SK-N-SH (cell line): ENCODE measurements at regions not wholly inside any gene's neighbourhood (a gene's known extent, or its start where the extent isn't known, plus 50 kb on each side); places are given as distances from the start of the nearest gene placed in this dataset.

Experiments used
- CTCF ChIA-PET: fragments of 300-600, 350-600 bp; formaldehyde crosslinking; extraction: SDS; loops from one replicate; lab custom pipeline; 2021; lab: Yijun Ruan, JAX
- POLR2A ChIA-PET: fragments of 350-600 bp; sonication (Branson Sonifier 250); formaldehyde crosslinking; extraction: SDS; loops from one replicate; lab custom pipeline; 2020; ENCODE audit warnings: antibody characterized with exemption, inconsistent platforms; lab: Yijun Ruan, JAX
- DNase-seq: peaks from one replicate; pipeline ENCODE4 v3.0.0; 2012
- H2AFZ ChIP-seq: fragments of 200-600 bp; sonication (generic); 2 replicates; pipeline ENCODE4 v1.8.1; 2016; ENCODE audit warnings: antibody characterized with exemption, mild to moderate bottlenecking, low read depth
- H3F3A ChIP-seq: fragments of 200-600 bp; sonication (generic); replicated peaks from 2 replicates; pipeline ENCODE3; 2016; ENCODE audit warnings: antibody characterized with exemption, mild to moderate bottlenecking; ENCODE audit not compliant: insufficient read depth
- H3K27ac ChIP-seq, 2 experiments: fragments of 200-500 bp in 1 of 2; fragments of 200-600 bp in 1 of 2; sonication (Bioruptor generic) in 1 of 2; sonication (generic), shearing (Covaris generic) in 1 of 2; 2 replicates each; pipeline versions ENCODE4 v1.5.1 to v1.6.1; 2014 to 2016; ENCODE audit warnings: low read depth in 2 of 2, inconsistent platforms in 1 of 2, low read length in 1 of 2, mild to moderate bottlenecking in 1 of 2, mixed read lengths in 1 of 2
- H3K27me3 ChIP-seq: fragments of 200-600 bp; sonication (generic), shearing (Covaris generic); 2 replicates; pipeline ENCODE4 v1.6.1; 2016; ENCODE audit warnings: mixed run types; ENCODE audit not compliant: insufficient read depth
- H3K36me3 ChIP-seq, 2 experiments: fragments of 200-500 bp in 1 of 2; fragments of 200-600 bp in 1 of 2; sonication (Bioruptor generic) in 1 of 2; sonication (generic) in 1 of 2; replicated peaks in 1 of 2; 2 replicates each; pipeline versions ENCODE3 to v1.5.1; 2014 to 2016; ENCODE audit warnings: low read length in 1 of 2, mild to moderate bottlenecking in 1 of 2; ENCODE audit not compliant: insufficient read depth in 2 of 2, control insufficient read depth in 1 of 2
- H3K4me1 ChIP-seq, 2 experiments: fragments of 200-500 bp in 1 of 2; fragments of 200-600 bp in 1 of 2; sonication (Bioruptor generic) in 1 of 2; sonication (generic), shearing (Covaris generic) in 1 of 2; 2 replicates each; pipeline versions ENCODE4 v1.5.1 to v1.6.1; 2014 to 2016; ENCODE audit warnings: low read depth in 1 of 2, low read length in 1 of 2, mixed run types in 1 of 2; ENCODE audit not compliant: insufficient read depth in 2 of 2, control insufficient read depth in 1 of 2
- H3K4me2 ChIP-seq: fragments of 200-600 bp; sonication (generic), shearing (Covaris generic); 2 replicates; pipeline ENCODE4 v1.6.1; 2017; ENCODE audit warnings: mixed run types
- H3K4me3 ChIP-seq, 2 experiments: fragments of 200-500 bp in 1 of 2; fragments of 200-600 bp in 1 of 2; sonication (Bioruptor generic) in 1 of 2; sonication (generic), shearing (Covaris generic) in 1 of 2; 2 replicates each; pipeline versions ENCODE4 v1.5.1 to v1.8.1; 2014 to 2016; ENCODE audit warnings: low read depth in 2 of 2, inconsistent platforms in 1 of 2, low read length in 1 of 2, mild to moderate bottlenecking in 1 of 2, mixed read lengths in 1 of 2, moderate library complexity in 1 of 2
- H3K79me2 ChIP-seq: fragments of 200-600 bp; sonication (generic); 2 replicates; pipeline ENCODE4 v1.8.1; 2017; ENCODE audit warnings: mild to moderate bottlenecking; ENCODE audit not compliant: insufficient read depth
- H3K9ac ChIP-seq: fragments of 200-600 bp; sonication (generic); 2 replicates; pipeline ENCODE4 v1.6.1; 2017; ENCODE audit warnings: mixed run types
- H3K9me2 ChIP-seq: fragments of 200-600 bp; sonication (generic); 2 replicates; pipeline ENCODE4 v1.6.1; 2017; ENCODE audit warnings: mixed run types
- H3K9me3 ChIP-seq: fragments of 200-600 bp; sonication (generic); 2 replicates; pipeline ENCODE4 v1.6.1; 2017; ENCODE audit warnings: mixed run types, mild to moderate bottlenecking, moderate library complexity
- H4K20me1 ChIP-seq: fragments of 200-600 bp; sonication (generic); 2 replicates; pipeline ENCODE4 v1.6.1; 2017; ENCODE audit warnings: mild to moderate bottlenecking, mixed run types; ENCODE audit not compliant: insufficient read depth
- CHD2 ChIP-seq: fragments of 150-350 bp; IDR thresholded peaks from 2 replicates; pipeline ENCODE4 v1.6.1; 2018; ENCODE audit warnings: low read length; ENCODE audit not compliant: partially characterized antibody
- EP300 ChIP-seq, 2 experiments: IDR thresholded peaks; 2 replicates each; pipeline versions ENCODE4 v1.4.0 to v1.6.1; 2012; ENCODE audit warnings: borderline replicate concordance in 1 of 2, low read depth in 1 of 2, low read length in 1 of 2
- EZH2phosphoT487 ChIP-seq: fragments of 200-600 bp; sonication (generic); IDR thresholded peaks from 2 replicates; pipeline ENCODE4 v1.6.1; 2017; ENCODE audit warnings: low read depth, mixed run types, mild to moderate bottlenecking, antibody characterized with exemption, moderate library complexity, borderline replicate concordance
- FOSL2 ChIP-seq: IDR thresholded peaks from 2 replicates; pipeline ENCODE4 v1.4.0; 2012; ENCODE audit warnings: low read depth, mild to moderate bottlenecking, moderate library complexity, borderline replicate concordance
- GATA2 ChIP-seq: sonication (generic); formaldehyde crosslinking; IDR thresholded peaks from 2 replicates; pipeline ENCODE4 v1.5.0; 2020; ENCODE audit warnings: mild to moderate bottlenecking, missing genetic modification reagents
- JUND ChIP-seq: IDR thresholded peaks from 2 replicates; pipeline ENCODE4 v1.4.0; 2012
- RCOR1 ChIP-seq: fragments of 150-350 bp; IDR thresholded peaks from 2 replicates; pipeline ENCODE4 v1.6.1; 2017; ENCODE audit warnings: antibody characterized with exemption, low read length
- RFX5 ChIP-seq: IDR thresholded peaks from 2 replicates; pipeline ENCODE4 v1.6.1; 2012; ENCODE audit warnings: mild to moderate bottlenecking, improper control_type of control experiment, low read length
- USF1 ChIP-seq: IDR thresholded peaks from 2 replicates; pipeline ENCODE4 v1.4.0; 2012; ENCODE audit warnings: low read depth, borderline replicate concordance
- YY1 ChIP-seq: IDR thresholded peaks from 2 replicates; pipeline ENCODE4 v1.4.0; 2012; ENCODE audit warnings: low read depth, mild to moderate bottlenecking
- WGBS: methylation state at CpG from one replicate; pipeline ENCODE4 v1.1.6; 2017; ENCODE audit warnings: low lambda C conversion rate; 5-methylcytosine and 5-hydroxymethylcytosine counted together
- TF ChIP-seq, protein P1 (sequence below): fragments of 200-600 bp; sonication (generic); IDR thresholded peaks from 2 replicates; pipeline ENCODE4 v1.6.1; 2017; ENCODE audit warnings: antibody characterized with exemption, mild to moderate bottlenecking, moderate library complexity
- TF ChIP-seq, protein P2 (sequence below): IDR thresholded peaks from 2 replicates; pipeline ENCODE4 v1.4.0; 2012; ENCODE audit warnings: low read depth
- TF ChIP-seq, protein P3 (sequence below): IDR thresholded peaks from 2 replicates; pipeline ENCODE4 v1.6.1; 2012; ENCODE audit warnings: mild to moderate bottlenecking, low read depth, low read length, moderate library complexity
- TF ChIP-seq, protein P4 (sequence below): fragments of 150-350 bp; IDR thresholded peaks from 2 replicates; pipeline ENCODE4 v1.6.1; 2016; ENCODE audit warnings: mild to moderate bottlenecking, low read depth, low read length

GRCh38 chr1:173424143-173424542 lies 53.0 kb upstream of the PRDX6 start:
- no peaks in the 10 kb centered on the region for H3K79me2 ChIP-seq
- H3K9me3 ChIP-seq: no peaks in the 10 kb centered on the region
- no peaks in the 10 kb centered on the region for H3K36me3 ChIP-seq
- H4K20me1 ChIP-seq: no peaks in the 10 kb centered on the region
- no peaks in the 10 kb centered on the region for H3K9me2 ChIP-seq
- ChIA-PET POLR2A (no interaction called here), CTCF (no interaction called here)
- no peak overlapping the region for H2AFZ ChIP-seq
- TF ChIP-seq EP300 (IDR thresholded peaks at IDR 0.05; ENCODE audit: borderline replicate concordance in 1 of 2, low read depth in 1 of 2, low read length in 1 of 2): no peak
- TF ChIP-seq, protein P1, sequence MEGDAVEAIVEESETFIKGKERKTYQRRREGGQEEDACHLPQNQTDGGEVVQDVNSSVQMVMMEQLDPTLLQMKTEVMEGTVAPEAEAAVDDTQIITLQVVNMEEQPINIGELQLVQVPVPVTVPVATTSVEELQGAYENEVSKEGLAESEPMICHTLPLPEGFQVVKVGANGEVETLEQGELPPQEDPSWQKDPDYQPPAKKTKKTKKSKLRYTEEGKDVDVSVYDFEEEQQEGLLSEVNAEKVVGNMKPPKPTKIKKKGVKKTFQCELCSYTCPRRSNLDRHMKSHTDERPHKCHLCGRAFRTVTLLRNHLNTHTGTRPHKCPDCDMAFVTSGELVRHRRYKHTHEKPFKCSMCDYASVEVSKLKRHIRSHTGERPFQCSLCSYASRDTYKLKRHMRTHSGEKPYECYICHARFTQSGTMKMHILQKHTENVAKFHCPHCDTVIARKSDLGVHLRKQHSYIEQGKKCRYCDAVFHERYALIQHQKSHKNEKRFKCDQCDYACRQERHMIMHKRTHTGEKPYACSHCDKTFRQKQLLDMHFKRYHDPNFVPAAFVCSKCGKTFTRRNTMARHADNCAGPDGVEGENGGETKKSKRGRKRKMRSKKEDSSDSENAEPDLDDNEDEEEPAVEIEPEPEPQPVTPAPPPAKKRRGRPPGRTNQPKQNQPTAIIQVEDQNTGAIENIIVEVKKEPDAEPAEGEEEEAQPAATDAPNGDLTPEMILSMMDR: no peak
- TF ChIP-seq JUND: no peak
- no peak for TF ChIP-seq FOSL2
- no peak for TF ChIP-seq RCOR1
- TF ChIP-seq, protein P2, sequence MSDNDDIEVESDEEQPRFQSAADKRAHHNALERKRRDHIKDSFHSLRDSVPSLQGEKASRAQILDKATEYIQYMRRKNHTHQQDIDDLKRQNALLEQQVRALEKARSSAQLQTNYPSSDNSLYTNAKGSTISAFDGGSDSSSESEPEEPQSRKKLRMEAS: no peak
- TF ChIP-seq YY1: no peak
- TF ChIP-seq, protein P3, sequence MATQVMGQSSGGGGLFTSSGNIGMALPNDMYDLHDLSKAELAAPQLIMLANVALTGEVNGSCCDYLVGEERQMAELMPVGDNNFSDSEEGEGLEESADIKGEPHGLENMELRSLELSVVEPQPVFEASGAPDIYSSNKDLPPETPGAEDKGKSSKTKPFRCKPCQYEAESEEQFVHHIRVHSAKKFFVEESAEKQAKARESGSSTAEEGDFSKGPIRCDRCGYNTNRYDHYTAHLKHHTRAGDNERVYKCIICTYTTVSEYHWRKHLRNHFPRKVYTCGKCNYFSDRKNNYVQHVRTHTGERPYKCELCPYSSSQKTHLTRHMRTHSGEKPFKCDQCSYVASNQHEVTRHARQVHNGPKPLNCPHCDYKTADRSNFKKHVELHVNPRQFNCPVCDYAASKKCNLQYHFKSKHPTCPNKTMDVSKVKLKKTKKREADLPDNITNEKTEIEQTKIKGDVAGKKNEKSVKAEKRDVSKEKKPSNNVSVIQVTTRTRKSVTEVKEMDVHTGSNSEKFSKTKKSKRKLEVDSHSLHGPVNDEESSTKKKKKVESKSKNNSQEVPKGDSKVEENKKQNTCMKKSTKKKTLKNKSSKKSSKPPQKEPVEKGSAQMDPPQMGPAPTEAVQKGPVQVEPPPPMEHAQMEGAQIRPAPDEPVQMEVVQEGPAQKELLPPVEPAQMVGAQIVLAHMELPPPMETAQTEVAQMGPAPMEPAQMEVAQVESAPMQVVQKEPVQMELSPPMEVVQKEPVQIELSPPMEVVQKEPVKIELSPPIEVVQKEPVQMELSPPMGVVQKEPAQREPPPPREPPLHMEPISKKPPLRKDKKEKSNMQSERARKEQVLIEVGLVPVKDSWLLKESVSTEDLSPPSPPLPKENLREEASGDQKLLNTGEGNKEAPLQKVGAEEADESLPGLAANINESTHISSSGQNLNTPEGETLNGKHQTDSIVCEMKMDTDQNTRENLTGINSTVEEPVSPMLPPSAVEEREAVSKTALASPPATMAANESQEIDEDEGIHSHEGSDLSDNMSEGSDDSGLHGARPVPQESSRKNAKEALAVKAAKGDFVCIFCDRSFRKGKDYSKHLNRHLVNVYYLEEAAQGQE: no peak
- no peak for TF ChIP-seq EZH2phosphoT487
- no peak overlapping the region for H3K4me2 ChIP-seq
- WGBS: 89% methylated on average over 4 of the region's 4 CpGs
- no peaks in the 10 kb centered on the region for H3K27me3 ChIP-seq
- H3K9ac ChIP-seq: no peak overlapping the region
- DNase-seq: no peak
- no peaks in the 10 kb centered on the region for H3F3A ChIP-seq
- H3K4me3 ChIP-seq: no peak overlapping the region
- H3K4me1 ChIP-seq: peaks cover 0 to 2% of the 10 kb centered on the region in 2 experiments; a peak in 1 of 4 replicates
- H3K27ac ChIP-seq: no peak overlapping the region

DNA sequence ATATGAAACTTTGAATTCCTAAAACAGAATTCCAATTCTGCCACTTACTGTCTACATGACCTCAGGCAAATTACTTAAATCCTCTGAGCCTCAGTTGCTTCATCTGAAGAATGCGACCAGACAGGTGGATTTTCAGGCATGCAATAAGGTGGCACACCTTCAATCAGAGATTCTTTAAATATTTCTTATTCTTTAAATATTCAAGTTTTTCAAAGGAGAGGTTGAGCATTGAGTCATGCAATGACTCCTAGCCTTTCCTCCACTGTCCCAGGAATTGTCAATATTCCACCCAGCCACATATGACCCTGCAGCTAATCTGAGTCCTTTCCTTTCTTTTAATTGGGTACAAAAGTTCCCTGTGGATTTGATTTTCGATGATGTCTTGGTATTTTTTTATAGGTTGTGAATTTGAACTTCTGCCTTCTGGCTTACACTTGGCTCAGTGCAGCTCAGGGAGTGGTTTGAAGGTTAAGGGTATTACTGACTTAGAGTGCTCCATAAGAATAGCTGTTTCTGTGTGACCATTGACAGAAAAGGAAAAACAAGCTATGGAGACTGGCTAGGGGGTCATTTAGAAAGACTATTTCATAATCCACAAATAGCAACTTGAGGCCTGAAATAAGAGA lies 52.2 kb upstream of the PRDX6 start:
- Histone ChIP-seq H3K4me2 (no peak overlapping the region), H2AFZ (no peak overlapping the region), H3K9ac (no peak overlapping the region), H3K4me1 (peaks cover 5 to 6% of the 10 kb centered on the region in 2 experiments; a peak in 2 of 4 replicates), H3F3A (no peaks in the 10 kb centered on the region), H4K20me1 (no peaks in the 10 kb centered on the region), H3K36me3 (no peaks in the 10 kb centered on the region), H3K27ac (no peak overlapping the region), H3K27me3 (no peaks in the 10 kb centered on the region), H3K79me2 (no peaks in the 10 kb centered on the region), H3K4me3 (no peak overlapping the region), H3K9me3 (no peaks in the 10 kb centered on the region), H3K9me2 (no peaks in the 10 kb centered on the region)
- ChIA-PET CTCF (no interaction called here), POLR2A (no interaction called here)
- WGBS: 48% methylated on average over 2 of the region's 2 CpGs
- TF ChIP-seq USF1: no peak
- TF ChIP-seq, protein P4, sequence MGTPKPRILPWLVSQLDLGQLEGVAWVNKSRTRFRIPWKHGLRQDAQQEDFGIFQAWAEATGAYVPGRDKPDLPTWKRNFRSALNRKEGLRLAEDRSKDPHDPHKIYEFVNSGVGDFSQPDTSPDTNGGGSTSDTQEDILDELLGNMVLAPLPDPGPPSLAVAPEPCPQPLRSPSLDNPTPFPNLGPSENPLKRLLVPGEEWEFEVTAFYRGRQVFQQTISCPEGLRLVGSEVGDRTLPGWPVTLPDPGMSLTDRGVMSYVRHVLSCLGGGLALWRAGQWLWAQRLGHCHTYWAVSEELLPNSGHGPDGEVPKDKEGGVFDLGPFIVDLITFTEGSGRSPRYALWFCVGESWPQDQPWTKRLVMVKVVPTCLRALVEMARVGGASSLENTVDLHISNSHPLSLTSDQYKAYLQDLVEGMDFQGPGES: no peak
- no peak for TF ChIP-seq RFX5
- TF ChIP-seq GATA2: no peak
- TF ChIP-seq EP300 (IDR thresholded peaks at IDR 0.05; ENCODE audit: borderline replicate concordance in 1 of 2, low read depth in 1 of 2, low read length in 1 of 2): no peak
- no peak for TF ChIP-seq CHD2
- DNase-seq: no peak
